GM19455 (cell line): ENCODE measurements at regions not wholly inside any gene's neighbourhood (a gene's known extent, or its start where the extent isn't known, plus 50 kb on each side); places are given as distances from the start of the nearest gene placed in this dataset.

Source experiments
- ATAC-seq: cut with Tn5 transposase; IDR thresholded peaks from one replicate; pipeline ENCODE4 v1.9.1; 2021; ENCODE audit not compliant: unreplicated experiment

- ATAC-seq: no peak
Measured at GRCh38 chr3:59593380-59593779, 543.6 kb upstream of the CFAP20DC start.

GRCh38 chr3:59580996-59581395, 531.2 kb upstream of the CFAP20DC start:
- no peak for ATAC-seq

- ATAC-seq: no peak
Measured at GRCh38 chr3:59580499-59580898, 530.7 kb upstream of the CFAP20DC start.

GRCh38 chr3:59578129-59578528, 528.3 kb upstream of the CFAP20DC start:
- no peak for ATAC-seq

GRCh38 chr3:59576606-59577005, 526.8 kb upstream of the CFAP20DC start:
- ATAC-seq: no peak

- peak; percentile 89 for ATAC-seq
Measured at GRCh38 chr3:59575113-59576001, 525.5 kb upstream of the CFAP20DC start.

- ATAC-seq: no peak
Measured at GRCh38 chr3:59573911-59574310, 524.1 kb upstream of the CFAP20DC start.

GRCh38 chr3:59572106-59572505, 522.3 kb upstream of the CFAP20DC start:
- no peak for ATAC-seq

- ATAC-seq: no peak
Measured at GRCh38 chr3:59570806-59571205, 521.0 kb upstream of the CFAP20DC start.

- no peak for ATAC-seq
Measured at GRCh38 chr3:59567661-59568060, 517.8 kb upstream of the CFAP20DC start.

GRCh38 chr3:59566481-59566975, 516.7 kb upstream of the CFAP20DC start:
- peak; percentile 99 for ATAC-seq

- ATAC-seq: no peak
Measured at GRCh38 chr3:59565125-59565524, 515.3 kb upstream of the CFAP20DC start.

GRCh38 chr3:59563966-59564365, 514.1 kb upstream of the CFAP20DC start:
- no peak for ATAC-seq

- no peak for ATAC-seq
Measured at GRCh38 chr3:59563072-59563605, 513.3 kb upstream of the CFAP20DC start.

GRCh38 chr3:59559721-59560435, 510.1 kb upstream of the CFAP20DC start:
- no peak for ATAC-seq

- no peak for ATAC-seq
Measured at GRCh38 chr3:59558906-59559720, 509.3 kb upstream of the CFAP20DC start.

GRCh38 chr3:59555593-59556315, 505.9 kb upstream of the CFAP20DC start:
- ATAC-seq: no peak

GRCh38 chr3:59553076-59553475, 503.3 kb upstream of the CFAP20DC start:
- ATAC-seq: no peak

- ATAC-seq: no peak
Measured at GRCh38 chr3:59551834-59552233, 502.0 kb upstream of the CFAP20DC start.

- no peak for ATAC-seq
Measured at GRCh38 chr3:59549962-59550361, 500.1 kb upstream of the CFAP20DC start.
